Progenitor cell of endocrine pancreas (in vitro differentiated cells): ENCODE measurements at regions not wholly inside any gene's neighbourhood (a gene's known extent, or its start where the extent isn't known, plus 50 kb on each side); places are given as distances from the start of the nearest gene placed in this dataset.

Experiments used
- DNase-seq: peaks from one replicate; pipeline ENCODE4 v3.0.0; 2021; ENCODE audit warnings: low spot score; ENCODE audit not compliant: unreplicated experiment
- H3K27ac Mint-ChIP-seq: 2 replicates; pipeline ENCODE4 v1.8.0; 2021; ENCODE audit warnings: mild to moderate bottlenecking, moderate library complexity, mixed read lengths
- H3K27me3 Mint-ChIP-seq: 2 replicates; pipeline ENCODE4 v1.8.0; 2021; ENCODE audit warnings: mixed read lengths
- H3K36me3 Mint-ChIP-seq: 2 replicates; pipeline ENCODE4 v1.8.0; 2022; ENCODE audit warnings: mixed read lengths; ENCODE audit not compliant: insufficient read depth
- H3K4me1 Mint-ChIP-seq: 2 replicates; pipeline ENCODE4 v1.8.0; 2021; ENCODE audit warnings: low read depth, mixed read lengths
- H3K4me3 Mint-ChIP-seq: 2 replicates; pipeline ENCODE4 v1.8.0; 2021; ENCODE audit warnings: low read depth, mild to moderate bottlenecking, moderate library complexity, mixed read lengths
- H3K9me3 Mint-ChIP-seq: 2 replicates; pipeline ENCODE4 v1.8.0; 2021; ENCODE audit warnings: low read depth, mixed read lengths
- TF ChIP-seq, protein P1 (sequence below): fragments of 200-600 bp; sonication (generic); IDR thresholded peaks from one replicate; pipeline ENCODE4 v1.5.0; 2021; ENCODE audit warnings: antibody characterized with exemption, mild to moderate bottlenecking; ENCODE audit not compliant: unreplicated experiment

DNA sequence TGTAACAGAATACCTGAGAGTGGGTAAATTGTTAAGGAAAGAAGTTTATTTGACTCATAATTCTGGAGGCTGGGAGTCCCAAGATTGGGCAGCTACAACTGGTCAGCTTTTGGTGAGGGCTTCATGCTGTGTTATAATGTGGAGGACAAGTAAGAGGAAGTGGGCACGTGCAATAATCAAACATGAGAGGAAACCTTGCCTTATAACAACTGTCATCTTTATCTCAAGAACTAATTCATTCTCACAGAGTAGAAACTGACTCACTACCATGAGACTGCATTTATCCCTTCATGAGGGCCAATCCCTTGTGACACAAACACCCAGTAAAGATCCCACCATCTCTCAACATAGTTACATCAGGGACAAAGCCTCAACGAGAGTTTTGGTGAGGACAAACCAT lies 318.1 kb upstream of the NT5C1B start:
- DNase-seq: no peak
- Mint-ChIP-seq H3K27me3 (no peaks in the 10 kb centered on the region), H3K27ac (no peak overlapping the region), H3K4me3 (no peak overlapping the region), H3K4me1 (peaks cover 3% of the 10 kb centered on the region), H3K9me3 (no peaks in the 10 kb centered on the region), H3K36me3 (no peaks in the 10 kb centered on the region)
- TF ChIP-seq, protein P1, sequence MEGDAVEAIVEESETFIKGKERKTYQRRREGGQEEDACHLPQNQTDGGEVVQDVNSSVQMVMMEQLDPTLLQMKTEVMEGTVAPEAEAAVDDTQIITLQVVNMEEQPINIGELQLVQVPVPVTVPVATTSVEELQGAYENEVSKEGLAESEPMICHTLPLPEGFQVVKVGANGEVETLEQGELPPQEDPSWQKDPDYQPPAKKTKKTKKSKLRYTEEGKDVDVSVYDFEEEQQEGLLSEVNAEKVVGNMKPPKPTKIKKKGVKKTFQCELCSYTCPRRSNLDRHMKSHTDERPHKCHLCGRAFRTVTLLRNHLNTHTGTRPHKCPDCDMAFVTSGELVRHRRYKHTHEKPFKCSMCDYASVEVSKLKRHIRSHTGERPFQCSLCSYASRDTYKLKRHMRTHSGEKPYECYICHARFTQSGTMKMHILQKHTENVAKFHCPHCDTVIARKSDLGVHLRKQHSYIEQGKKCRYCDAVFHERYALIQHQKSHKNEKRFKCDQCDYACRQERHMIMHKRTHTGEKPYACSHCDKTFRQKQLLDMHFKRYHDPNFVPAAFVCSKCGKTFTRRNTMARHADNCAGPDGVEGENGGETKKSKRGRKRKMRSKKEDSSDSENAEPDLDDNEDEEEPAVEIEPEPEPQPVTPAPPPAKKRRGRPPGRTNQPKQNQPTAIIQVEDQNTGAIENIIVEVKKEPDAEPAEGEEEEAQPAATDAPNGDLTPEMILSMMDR: no peak

DNA sequence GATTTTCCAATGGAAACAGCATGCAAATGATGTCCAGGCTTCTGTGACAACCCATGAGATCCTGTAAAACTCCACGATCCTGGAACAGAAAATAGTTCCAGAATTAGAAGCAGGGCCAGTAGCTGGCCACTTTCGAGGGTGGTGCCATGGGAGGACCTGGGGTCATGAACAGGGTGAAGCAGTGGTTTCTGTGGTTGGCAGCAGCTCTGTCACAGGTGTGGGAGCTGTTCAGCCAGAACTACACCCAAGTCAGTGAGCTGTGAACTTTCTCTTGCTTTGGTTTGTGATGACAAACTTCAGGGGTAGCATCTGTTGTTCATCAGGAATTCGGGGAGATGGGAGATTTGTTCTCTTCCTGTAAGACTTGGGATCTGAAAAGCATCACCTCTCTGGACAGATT lies 314.4 kb upstream of the NT5C1B start:
- Mint-ChIP-seq H3K9me3 (no peaks in the 10 kb centered on the region), H3K27ac (no peak overlapping the region), H3K36me3 (no peaks in the 10 kb centered on the region), H3K4me3 (no peak overlapping the region), H3K4me1 (peaks cover 7% of the 10 kb centered on the region), H3K27me3 (peaks cover 4% of the 10 kb centered on the region)
- DNase-seq: no peak
- TF ChIP-seq, protein P1: no peak

DNA sequence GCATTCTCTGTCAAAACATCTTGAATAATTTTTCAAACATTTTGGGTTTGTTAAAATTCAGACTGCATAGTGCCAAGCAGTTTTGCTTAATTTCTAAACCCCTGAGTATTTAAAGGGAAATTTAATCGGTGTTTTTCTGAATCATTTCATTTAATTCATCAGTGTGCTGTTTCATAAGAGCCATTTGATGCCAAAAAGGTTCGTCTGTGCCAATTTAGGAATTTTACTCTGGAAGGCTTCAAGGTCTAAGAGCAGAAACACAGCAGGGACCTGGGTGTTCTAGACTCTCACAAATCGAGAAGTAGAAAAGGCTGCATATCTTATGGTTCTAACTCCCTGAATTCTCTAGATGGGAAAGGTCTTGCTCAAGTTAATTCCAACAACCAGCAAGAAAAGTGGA lies 311.9 kb upstream of the NT5C1B start:
- Mint-ChIP-seq H3K4me1 (peaks cover 11% of the 10 kb centered on the region), H3K27me3 (peaks cover 9% of the 10 kb centered on the region), H3K9me3 (no peaks in the 10 kb centered on the region), H3K36me3 (no peaks in the 10 kb centered on the region), H3K4me3 (no peak overlapping the region), H3K27ac (no peak overlapping the region)
- no peak for DNase-seq
- TF ChIP-seq, protein P1: no peak

DNA sequence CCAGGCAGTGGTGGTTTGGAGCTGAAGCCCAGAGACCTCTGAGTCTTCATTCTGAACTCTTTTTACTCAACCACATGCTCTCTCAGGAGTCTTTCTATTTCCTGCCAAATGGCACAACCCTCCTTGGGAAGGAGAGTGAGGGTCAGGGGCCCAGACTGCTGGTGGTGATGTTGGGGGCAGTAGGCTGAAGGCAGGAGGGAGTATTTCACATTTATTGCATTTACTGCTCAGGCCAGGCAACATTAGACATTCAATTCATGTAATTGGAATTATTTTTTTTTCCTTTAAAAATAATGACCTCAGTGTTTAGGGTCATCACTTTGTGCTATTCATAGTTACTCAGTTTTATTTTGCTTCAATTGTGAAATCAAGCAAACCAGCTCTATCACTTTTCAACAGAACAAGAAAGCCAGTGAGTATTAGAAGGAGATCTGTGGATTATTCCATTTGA lies 311.3 kb upstream of the NT5C1B start:
- peaks cover 9% of the 10 kb centered on the region for H3K27me3 Mint-ChIP-seq
- no peak for DNase-seq
- H3K9me3 Mint-ChIP-seq: no peaks in the 10 kb centered on the region
- H3K27ac Mint-ChIP-seq: no peak overlapping the region
- H3K36me3 Mint-ChIP-seq: no peaks in the 10 kb centered on the region
- no peak overlapping the region for H3K4me3 Mint-ChIP-seq
- H3K4me1 Mint-ChIP-seq: peaks cover 17% of the 10 kb centered on the region
- TF ChIP-seq, protein P1: no peak

DNA sequence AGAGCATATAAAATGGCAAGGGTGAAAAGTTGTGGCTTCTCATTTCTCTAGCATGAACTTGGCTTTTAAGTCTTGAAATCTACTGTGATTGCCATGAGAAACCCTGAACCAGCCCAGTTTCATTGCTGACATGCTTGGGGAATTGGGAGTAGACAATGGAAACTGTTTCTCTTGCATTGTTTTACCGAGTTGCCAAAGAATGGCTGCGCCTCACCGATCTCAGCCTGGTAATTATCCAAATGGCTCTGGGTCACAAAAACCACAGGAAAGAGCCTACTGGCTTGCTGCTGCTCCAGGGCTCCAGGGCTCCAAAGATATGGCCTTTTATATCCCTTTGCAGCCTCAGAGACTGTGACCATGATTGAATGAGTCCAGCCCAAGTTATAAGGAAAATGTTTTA lies 310.4 kb upstream of the NT5C1B start:
- TF ChIP-seq, protein P1: no peak

More for the DNA sequence above, 310.4 kb upstream of the NT5C1B start:
- H3K27me3 Mint-ChIP-seq: peaks cover 9% of the 10 kb centered on the region
- H3K4me1 Mint-ChIP-seq: peaks cover 25% of the 10 kb centered on the region
- no peak overlapping the region for H3K27ac Mint-ChIP-seq
- H3K4me3 Mint-ChIP-seq: no peak overlapping the region
- no peaks in the 10 kb centered on the region for H3K36me3 Mint-ChIP-seq
- DNase-seq: no peak
- no peaks in the 10 kb centered on the region for H3K9me3 Mint-ChIP-seq
